DOHH2 (cell line): ENCODE measurements at regions not wholly inside any gene's neighbourhood (a gene's known extent, or its start where the extent isn't known, plus 50 kb on each side); places are given as distances from the start of the nearest gene placed in this dataset.

Source experiments
- H3F3A ChIP-seq: fragments of 200-600 bp; sonication (generic), shearing (Covaris generic); 2 replicates; pipeline ENCODE4 v1.6.0; 2016; ENCODE audit warnings: antibody characterized with exemption, mild to moderate bottlenecking; ENCODE audit not compliant: control insufficient read depth, insufficient read depth
- H3K27ac ChIP-seq: fragments of 200-600 bp; sonication (generic); 2 replicates; pipeline ENCODE4 v1.5.1; 2014; ENCODE audit warnings: low read depth, mild to moderate bottlenecking, low read length, moderate library complexity
- H3K27me3 ChIP-seq: fragments of 200-600 bp; sonication (generic); 2 replicates; pipeline ENCODE4 v1.6.1; 2014; ENCODE audit warnings: mild to moderate bottlenecking, low read length, mixed read lengths; ENCODE audit not compliant: control insufficient read depth
- H3K36me3 ChIP-seq: fragments of 200-600 bp; sonication (generic); 2 replicates; pipeline ENCODE4 v1.6.1; 2014; ENCODE audit warnings: mild to moderate bottlenecking, low read length, moderate library complexity, mixed read lengths; ENCODE audit not compliant: control insufficient read depth
- H3K4me1 ChIP-seq: fragments of 200-600 bp; sonication (generic); 2 replicates; pipeline ENCODE4 v1.6.1; 2014; ENCODE audit warnings: mild to moderate bottlenecking, low read length, mixed read lengths; ENCODE audit not compliant: control insufficient read depth
- H3K4me2 ChIP-seq: fragments of 200-600 bp; sonication (generic); 2 replicates; pipeline ENCODE4 v1.6.0; 2014; ENCODE audit warnings: mild to moderate bottlenecking, low read length, moderate library complexity
- H3K4me3 ChIP-seq: fragments of 200-600 bp; sonication (generic); 2 replicates; pipeline ENCODE4 v1.5.1; 2014; ENCODE audit warnings: mild to moderate bottlenecking, low read length, mixed read lengths
- H3K79me2 ChIP-seq: fragments of 200-600 bp; sonication (generic); 2 replicates; pipeline ENCODE4 v1.6.1; 2014; ENCODE audit warnings: mild to moderate bottlenecking, low read length, mixed read lengths; ENCODE audit not compliant: control insufficient read depth
- H3K9me2 ChIP-seq: fragments of 200-600 bp; sonication (generic); replicated peaks from 2 replicates; pipeline ENCODE4 v1.6.1; 2014; ENCODE audit warnings: mild to moderate bottlenecking, low read length, mixed read lengths; ENCODE audit not compliant: control insufficient read depth
- H3K9me3 ChIP-seq: fragments of 200-600 bp; sonication (generic); 2 replicates; pipeline ENCODE4 v1.6.1; 2014; ENCODE audit warnings: antibody characterized with exemption, low read length, mixed read lengths; ENCODE audit not compliant: control insufficient read depth, insufficient read depth
- H4K20me1 ChIP-seq: fragments of 200-600 bp; sonication (generic); 2 replicates; pipeline ENCODE4 v1.6.0; 2014; ENCODE audit warnings: low read depth, mild to moderate bottlenecking, antibody characterized with exemption, low read length, moderate library complexity; ENCODE audit not compliant: control insufficient read depth, insufficient read depth
- CTCF ChIP-seq: fragments of 200-600 bp; sonication (generic); IDR thresholded peaks from one replicate; pipeline ENCODE4 v1.5.1; 2014; ENCODE audit warnings: antibody characterized with exemption, mild to moderate bottlenecking, low read depth, low read length; ENCODE audit not compliant: poor library complexity, severe bottlenecking
- EZH2phosphoT487 ChIP-seq: fragments of 200-600 bp; sonication (generic); IDR thresholded peaks from 2 replicates; pipeline ENCODE4 v1.6.1; 2017; ENCODE audit warnings: borderline replicate concordance, mild to moderate bottlenecking, antibody characterized with exemption, low read length, moderate library complexity, mixed read lengths

GRCh38 chr3:87045473-87045872 lies 54.5 kb upstream of the VGLL3 start:
- Histone ChIP-seq H3K79me2 (no peaks in the 10 kb centered on the region), H3K4me2 (no peak overlapping the region), H3K27ac (no peak overlapping the region), H3F3A (no peaks in the 10 kb centered on the region), H3K9me3 (no peaks in the 10 kb centered on the region), H3K4me1 (no peaks in the 10 kb centered on the region), H4K20me1 (no peaks in the 10 kb centered on the region), H3K4me3 (no peak overlapping the region), H3K27me3 (no peaks in the 10 kb centered on the region), H3K36me3 (no peaks in the 10 kb centered on the region), H3K9me2 (no peaks in the 10 kb centered on the region)
- no peak for TF ChIP-seq EZH2phosphoT487
- TF ChIP-seq CTCF = no peak

DNA sequence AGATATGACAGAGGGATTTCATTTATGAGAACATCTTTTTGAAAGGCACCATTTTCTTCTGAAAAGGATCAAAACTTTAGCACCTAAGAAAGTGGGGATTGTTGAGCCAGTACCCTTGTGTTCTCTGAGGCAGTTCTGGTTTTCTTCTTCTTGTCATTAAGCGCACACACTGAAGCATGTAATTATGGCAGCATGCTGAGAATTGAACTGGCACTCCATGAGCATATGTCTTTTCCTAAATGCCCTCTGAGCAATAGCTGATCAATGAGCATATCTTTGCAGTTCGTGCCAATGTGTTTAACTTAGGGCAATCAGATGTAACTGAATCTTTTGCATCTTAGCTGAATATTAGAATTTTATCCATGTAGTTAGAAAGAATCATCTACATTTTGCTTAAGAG lies 53.9 kb upstream of the VGLL3 start:
- Histone ChIP-seq H3K79me2 (no peaks in the 10 kb centered on the region), H4K20me1 (no peaks in the 10 kb centered on the region), H3K27ac (no peak overlapping the region), H3K36me3 (no peaks in the 10 kb centered on the region), H3K4me1 (no peaks in the 10 kb centered on the region), H3F3A (no peaks in the 10 kb centered on the region), H3K9me2 (no peaks in the 10 kb centered on the region), H3K4me2 (no peak overlapping the region), H3K4me3 (no peak overlapping the region), H3K9me3 (no peaks in the 10 kb centered on the region), H3K27me3 (no peaks in the 10 kb centered on the region)
- no peak for TF ChIP-seq CTCF

DNA sequence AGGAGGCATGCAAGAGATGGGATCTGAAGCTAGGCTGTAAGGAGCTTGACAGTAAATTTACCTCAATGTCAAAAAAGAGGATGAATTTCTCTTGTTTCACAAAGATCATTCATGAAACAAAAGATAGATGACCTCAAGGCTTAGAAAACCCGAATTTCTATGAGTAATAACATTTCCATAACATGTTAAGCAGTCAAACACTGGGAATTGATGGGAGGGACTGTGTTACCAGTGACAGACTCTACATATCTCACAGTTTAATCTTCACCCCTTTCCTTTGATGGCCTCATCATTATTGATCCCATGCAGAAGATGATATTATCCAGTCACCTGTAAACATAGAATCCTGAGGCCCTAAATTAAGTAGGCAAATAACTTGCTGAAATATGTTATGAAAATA lies 53.5 kb upstream of the VGLL3 start:
- Histone ChIP-seq H3K36me3 (no peaks in the 10 kb centered on the region), H3K4me1 (no peaks in the 10 kb centered on the region), H3K27me3 (no peaks in the 10 kb centered on the region), H3K79me2 (no peaks in the 10 kb centered on the region), H3K4me3 (no peak overlapping the region), H3K9me2 (no peaks in the 10 kb centered on the region), H3K27ac (no peak overlapping the region), H4K20me1 (no peaks in the 10 kb centered on the region), H3K9me3 (no peaks in the 10 kb centered on the region), H3K4me2 (no peak overlapping the region), H3F3A (no peaks in the 10 kb centered on the region)
- TF ChIP-seq CTCF (no peak), EZH2phosphoT487 (no peak)

GRCh38 chr3:87041191-87041590 lies 50.2 kb upstream of the VGLL3 start:
- Histone ChIP-seq H3K27ac (no peak overlapping the region), H3F3A (no peaks in the 10 kb centered on the region), H3K4me3 (no peak overlapping the region), H3K27me3 (no peaks in the 10 kb centered on the region), H4K20me1 (no peaks in the 10 kb centered on the region), H3K79me2 (no peaks in the 10 kb centered on the region), H3K36me3 (no peaks in the 10 kb centered on the region), H3K9me3 (no peaks in the 10 kb centered on the region), H3K9me2 (no peaks in the 10 kb centered on the region), H3K4me1 (no peaks in the 10 kb centered on the region), H3K4me2 (no peak overlapping the region)
- TF ChIP-seq CTCF (no peak), EZH2phosphoT487 (no peak)
